Fibroblast of mammary gland (primary cell): ENCODE measurements at regions not wholly inside any gene's neighbourhood (a gene's known extent, or its start where the extent isn't known, plus 50 kb on each side); places are given as distances from the start of the nearest gene placed in this dataset.
A peak's percentile ranks its signal among the peaks of the same experiment; 100 is the strongest.

ENCODE experiments used
- DNase-seq: peaks from one replicate; pipeline ENCODE4 v3.0.0-alpha.2; 2010; ENCODE audit warnings: low read depth
- H3K4me3 ChIP-seq: 2 replicates; pipeline ENCODE4 v1.5.1; 2011; ENCODE audit warnings: low read depth, mild to moderate bottlenecking, low read length, moderate library complexity; ENCODE audit not compliant: control insufficient read depth
- TF ChIP-seq, protein P1 (sequence below): conservative IDR thresholded peaks from 2 replicates; pipeline ENCODE4 v1.5.1; 2011; ENCODE audit warnings: low read depth, low read length, inconsistent platforms; ENCODE audit not compliant: control insufficient read depth, insufficient read depth

DNA sequence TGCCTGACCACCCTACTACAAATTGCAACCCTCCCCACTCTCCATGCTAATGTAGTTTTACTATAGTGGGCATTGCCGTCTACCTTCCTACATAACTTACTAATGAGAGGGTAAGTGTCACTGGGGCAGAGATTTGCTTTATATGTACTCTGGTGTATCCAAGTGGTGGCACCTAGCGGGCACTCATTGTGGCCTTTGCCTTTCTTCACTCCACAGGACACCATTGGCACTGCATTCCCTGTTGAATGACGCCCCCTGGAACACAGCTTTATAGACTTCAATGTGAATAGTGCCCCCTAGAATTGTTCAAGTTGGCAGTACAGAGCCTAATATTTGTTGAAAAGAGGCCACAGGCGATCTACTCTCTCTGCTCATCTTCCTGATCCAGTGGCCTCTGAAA is 215.8 kb downstream of the MID1IP1 start:
- H3K4me3 ChIP-seq: no peak overlapping the region
- no peak for DNase-seq
- TF ChIP-seq, protein P1, sequence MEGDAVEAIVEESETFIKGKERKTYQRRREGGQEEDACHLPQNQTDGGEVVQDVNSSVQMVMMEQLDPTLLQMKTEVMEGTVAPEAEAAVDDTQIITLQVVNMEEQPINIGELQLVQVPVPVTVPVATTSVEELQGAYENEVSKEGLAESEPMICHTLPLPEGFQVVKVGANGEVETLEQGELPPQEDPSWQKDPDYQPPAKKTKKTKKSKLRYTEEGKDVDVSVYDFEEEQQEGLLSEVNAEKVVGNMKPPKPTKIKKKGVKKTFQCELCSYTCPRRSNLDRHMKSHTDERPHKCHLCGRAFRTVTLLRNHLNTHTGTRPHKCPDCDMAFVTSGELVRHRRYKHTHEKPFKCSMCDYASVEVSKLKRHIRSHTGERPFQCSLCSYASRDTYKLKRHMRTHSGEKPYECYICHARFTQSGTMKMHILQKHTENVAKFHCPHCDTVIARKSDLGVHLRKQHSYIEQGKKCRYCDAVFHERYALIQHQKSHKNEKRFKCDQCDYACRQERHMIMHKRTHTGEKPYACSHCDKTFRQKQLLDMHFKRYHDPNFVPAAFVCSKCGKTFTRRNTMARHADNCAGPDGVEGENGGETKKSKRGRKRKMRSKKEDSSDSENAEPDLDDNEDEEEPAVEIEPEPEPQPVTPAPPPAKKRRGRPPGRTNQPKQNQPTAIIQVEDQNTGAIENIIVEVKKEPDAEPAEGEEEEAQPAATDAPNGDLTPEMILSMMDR: no peak

DNA sequence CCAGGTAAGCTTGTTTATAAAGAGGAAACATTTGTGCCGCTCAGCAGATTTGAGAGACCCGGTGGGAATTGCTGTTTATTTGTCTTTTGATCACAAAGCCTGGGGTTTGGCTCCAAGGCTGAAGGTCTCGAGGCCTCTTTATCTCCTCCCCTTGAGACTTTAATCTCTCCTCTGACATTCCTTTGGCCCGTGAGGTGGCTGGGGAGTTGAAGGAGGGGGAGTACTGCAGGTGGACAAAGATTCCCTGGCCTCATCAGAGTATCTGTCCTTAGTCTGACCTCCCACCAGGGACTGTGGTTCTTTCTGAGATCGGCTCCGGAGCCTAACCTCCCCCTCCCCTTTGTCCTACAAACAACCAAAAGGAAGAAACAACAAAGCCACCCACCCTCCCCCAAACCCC is 216.5 kb downstream of the MID1IP1 start:
- H3K4me3 ChIP-seq: no peak overlapping the region
- TF ChIP-seq, protein P1: no peak
- no peak for DNase-seq

DNA sequence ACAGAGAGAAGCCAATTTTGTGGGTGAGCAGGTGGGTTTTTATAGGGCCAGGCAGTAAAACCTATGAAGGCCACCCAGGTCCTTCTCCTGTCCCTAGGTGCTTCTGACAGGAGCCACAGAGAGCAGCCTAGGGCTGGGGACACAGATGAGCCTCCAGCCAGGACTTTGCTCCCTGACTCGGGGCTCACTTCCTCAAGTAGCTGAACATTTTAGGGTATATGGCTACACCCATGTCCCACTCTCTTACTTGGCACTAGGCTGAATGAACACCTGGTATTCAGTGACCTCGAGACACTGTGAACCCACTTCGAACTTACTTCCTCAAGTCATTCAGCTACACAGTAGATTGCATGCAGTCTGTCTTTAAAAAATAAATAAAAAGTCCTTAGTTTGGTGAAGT is 217.3 kb downstream of the MID1IP1 start:
- DNase-seq: no peak
- H3K4me3 ChIP-seq: no peak overlapping the region
- TF ChIP-seq, protein P1: no peak

DNA sequence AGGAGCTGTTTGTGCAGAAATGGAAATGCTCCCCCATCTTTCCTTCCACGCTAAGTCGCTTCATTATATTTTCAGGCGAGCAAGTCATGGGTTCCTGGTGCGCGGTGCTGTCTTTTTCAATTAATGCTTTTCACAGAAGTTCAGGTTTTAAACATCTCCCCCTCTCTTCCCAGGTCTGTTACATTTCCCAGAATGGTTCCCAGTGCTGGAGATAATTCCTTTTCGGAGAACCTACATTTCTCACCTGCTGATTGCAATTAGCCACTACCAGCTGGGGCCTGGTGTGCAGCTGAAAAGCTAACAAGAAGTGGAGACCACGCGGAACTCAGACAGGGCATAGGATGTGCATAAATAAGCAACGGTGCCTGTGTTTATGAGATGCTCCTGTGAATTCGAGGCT is 217.8 kb downstream of the MID1IP1 start:
- no peak for DNase-seq
- TF ChIP-seq, protein P1: no peak
- H3K4me3 ChIP-seq: no peak overlapping the region

DNA sequence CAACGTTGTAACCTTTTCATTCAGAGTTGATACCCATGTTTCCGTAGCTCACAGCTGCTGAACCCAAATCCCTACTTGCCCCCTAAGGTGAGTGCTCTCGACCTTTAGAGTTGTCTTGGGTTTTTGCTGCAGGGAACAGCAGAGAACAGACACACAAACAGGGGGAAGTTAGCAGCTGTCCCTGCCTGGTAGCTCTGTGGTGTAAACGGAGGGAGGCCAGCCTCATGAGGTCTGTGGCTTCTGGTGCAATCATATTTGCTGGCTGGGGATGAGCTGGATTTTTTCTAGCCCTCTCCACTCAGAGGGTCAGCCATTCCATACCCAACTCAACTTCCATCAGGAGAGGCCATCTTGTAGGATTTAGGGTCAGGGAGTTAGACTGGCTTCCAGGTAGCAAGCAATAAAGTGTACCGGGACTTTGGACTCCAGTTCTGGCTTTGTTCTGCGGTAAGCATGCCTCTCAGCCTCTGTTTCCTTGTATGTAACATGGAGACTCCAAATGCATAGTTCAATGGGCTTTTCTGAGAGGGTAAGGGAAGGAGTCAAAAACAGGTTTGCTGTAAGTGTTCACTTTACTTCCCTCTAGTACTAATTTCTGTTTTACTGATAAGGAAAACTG is 218.9 kb downstream of the MID1IP1 start:
- TF ChIP-seq, protein P1: no peak
- no peak for DNase-seq

DNA sequence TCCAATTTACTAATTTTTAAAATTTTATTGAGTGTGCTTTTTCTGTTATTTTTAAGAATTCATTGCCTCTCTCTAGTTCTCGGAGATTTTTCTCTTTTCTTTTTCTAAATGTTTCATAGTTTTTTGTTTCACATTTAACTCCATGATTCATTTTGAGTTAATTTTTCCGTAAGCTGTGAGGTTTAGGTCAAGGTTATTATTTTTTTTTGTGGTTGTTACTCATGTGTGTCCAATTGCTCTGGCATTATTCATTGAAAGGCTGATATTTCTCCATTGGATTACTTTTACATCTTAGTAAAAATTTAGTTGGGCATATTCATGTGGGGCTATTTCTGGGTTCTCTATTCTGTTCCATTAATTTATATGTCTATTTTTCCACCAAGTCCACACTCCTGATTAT is 220.8 kb downstream of the MID1IP1 start:
- TF ChIP-seq, protein P1: no peak
- peak; percentile 33 for DNase-seq

More for the DNA sequence above, 218.9 kb downstream of the MID1IP1 start:
- H3K4me3 ChIP-seq: no peak overlapping the region

DNA sequence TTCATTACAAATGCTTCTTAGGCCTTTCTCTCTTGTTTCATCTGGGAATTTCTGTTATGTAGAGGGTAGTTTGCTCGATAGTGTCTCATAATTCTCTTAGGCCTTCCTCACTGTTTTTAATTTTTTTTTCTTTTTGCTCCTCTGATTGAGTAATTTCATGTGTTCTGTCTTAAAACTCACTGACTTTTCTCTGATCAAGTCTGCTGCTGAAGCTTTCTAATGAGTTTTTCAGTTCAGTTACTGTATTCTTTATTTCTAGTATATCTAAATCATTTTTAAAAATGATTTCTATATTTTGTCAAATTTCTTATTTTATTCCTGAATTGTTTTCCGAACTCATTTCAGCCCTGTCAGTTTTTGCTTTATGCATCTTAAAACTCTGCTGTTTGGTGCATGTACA is 228.0 kb downstream of the MID1IP1 start:
- H3K4me3 ChIP-seq: no peak overlapping the region
- DNase-seq: no peak
- TF ChIP-seq, protein P1: no peak

More for the DNA sequence above, 220.8 kb downstream of the MID1IP1 start:
- no peak overlapping the region for H3K4me3 ChIP-seq
